Activated naive CD4-positive, alpha-beta T cell treated with anti-CD3 and anti-CD28 coated beads, Interleukin-2, amount 50 U/mL, for 72 hours (primary cell): ENCODE measurements at regions not wholly inside any gene's neighbourhood (a gene's known extent, or its start where the extent isn't known, plus 50 kb on each side); places are given as distances from the start of the nearest gene placed in this dataset.

Experiments
- ATAC-seq, 2 donors: fragments of 150-1000 bp; cut with Tn5 transposase; 2 replicates each; pipeline ENCODE4 v1.10.0; 2021; ENCODE audit warnings: mild to moderate bottlenecking in 2 of 2, moderate library complexity in 2 of 2
- DNase-seq, 2 donors: peaks; one replicate each; pipeline ENCODE4 v3.0.0; 2021 to 2022; ENCODE audit warnings: low spot score in 2 of 2
- H3K27ac Mint-ChIP-seq, 2 donors: one replicate each; pipeline ENCODE4 v1.8.0; 2022; ENCODE audit warnings: mild to moderate bottlenecking in 2 of 2, mixed read lengths in 2 of 2
- H3K36me3 Mint-ChIP-seq, 2 donors: one replicate each; pipeline ENCODE4 v1.8.0; 2022; ENCODE audit warnings: mixed read lengths in 2 of 2
- H3K9me3 Mint-ChIP-seq, 2 donors: one replicate each; pipeline ENCODE4 v1.8.0; 2022; ENCODE audit warnings: mixed read lengths in 2 of 2

- peaks cover 0 to 2% of the 10 kb centered on the region in 2 donors for H3K36me3 Mint-ChIP-seq
- DNase-seq, result no peak
- no peak overlapping the region for H3K27ac Mint-ChIP-seq
- ATAC-seq, result no peak
- H3K9me3 Mint-ChIP-seq, result peaks cover 0 to under 1% of the 10 kb centered on the region in 2 donors
Observed at GRCh38 chr22:49321477-49322055, 506.1 kb downstream of the BRD1 start.

GRCh38 chr22:49320714-49321476, 506.8 kb downstream of the BRD1 start:
- ATAC-seq, result no peak
- H3K9me3 Mint-ChIP-seq, result no peaks in the 10 kb centered on the region
- no peak for DNase-seq
- H3K27ac Mint-ChIP-seq, result no peak overlapping the region
- no peaks in the 10 kb centered on the region for H3K36me3 Mint-ChIP-seq

- Mint-ChIP-seq H3K9me3 (no peaks in the 10 kb centered on the region), H3K27ac (no peak overlapping the region), H3K36me3 (no peaks in the 10 kb centered on the region)
- ATAC-seq, result no peak
- DNase-seq, result no peak
Observed at GRCh38 chr22:49317369-49317768, 510.3 kb downstream of the BRD1 start.

- DNase-seq, result no peak
- Mint-ChIP-seq H3K36me3 (no peaks in the 10 kb centered on the region), H3K27ac (no peak overlapping the region), H3K9me3 (no peaks in the 10 kb centered on the region)
- no peak for ATAC-seq
Observed at GRCh38 chr22:49312601-49313000, 515.1 kb downstream of the BRD1 start.

GRCh38 chr22:49310354-49310753, 517.3 kb downstream of the BRD1 start:
- Mint-ChIP-seq H3K9me3 (no peaks in the 10 kb centered on the region), H3K27ac (no peak overlapping the region), H3K36me3 (no peaks in the 10 kb centered on the region)
- ATAC-seq (no peak), DNase-seq (no peak)

GRCh38 chr22:49308300-49308699, 519.4 kb downstream of the BRD1 start:
- Mint-ChIP-seq H3K9me3 (no peaks in the 10 kb centered on the region), H3K36me3 (no peaks in the 10 kb centered on the region), H3K27ac (no peak overlapping the region)
- no peak for ATAC-seq
- no peak for DNase-seq

- Mint-ChIP-seq H3K27ac (no peak overlapping the region), H3K36me3 (no peaks in the 10 kb centered on the region), H3K9me3 (no peaks in the 10 kb centered on the region)
- DNase-seq, result no peak
- ATAC-seq, result no peak
Observed at GRCh38 chr22:49307870-49308269, 519.8 kb downstream of the BRD1 start.

- no peaks in the 10 kb centered on the region for H3K9me3 Mint-ChIP-seq
- ATAC-seq (no peak), DNase-seq (no peak)
- no peaks in the 10 kb centered on the region for H3K36me3 Mint-ChIP-seq
- no peak overlapping the region for H3K27ac Mint-ChIP-seq
Observed at GRCh38 chr22:49307481-49307830, 520.2 kb downstream of the BRD1 start.

GRCh38 chr22:49306632-49307480, 520.8 kb downstream of the BRD1 start:
- ATAC-seq (no peak), DNase-seq (peak in 1 of 2 donors; percentile 44)
- Mint-ChIP-seq H3K36me3 (no peaks in the 10 kb centered on the region), H3K9me3 (no peaks in the 10 kb centered on the region), H3K27ac (no peak overlapping the region)

- DNase-seq (peak in 1 of 2 donors; percentile 23), ATAC-seq (no peak)
- Mint-ChIP-seq H3K27ac (no peak overlapping the region), H3K36me3 (no peaks in the 10 kb centered on the region), H3K9me3 (no peaks in the 10 kb centered on the region)
Observed at GRCh38 chr22:49305966-49306631, 521.6 kb downstream of the BRD1 start.

- Mint-ChIP-seq H3K27ac (no peak overlapping the region), H3K9me3 (no peaks in the 10 kb centered on the region), H3K36me3 (no peaks in the 10 kb centered on the region)
- DNase-seq, result peak; percentile 65 to 88
- ATAC-seq, result peak; percentile 81 to 84
Observed at GRCh38 chr22:49305214-49305965, 522.3 kb downstream of the BRD1 start.

GRCh38 chr22:49303781-49304461, 523.8 kb downstream of the BRD1 start:
- Mint-ChIP-seq H3K36me3 (no peaks in the 10 kb centered on the region), H3K27ac (no peak overlapping the region), H3K9me3 (no peaks in the 10 kb centered on the region)
- DNase-seq, result peak in 1 of 2 donors; percentile 49
- no peak for ATAC-seq

GRCh38 chr22:49303061-49303735, 524.5 kb downstream of the BRD1 start:
- H3K27ac Mint-ChIP-seq, result no peak overlapping the region
- no peak for ATAC-seq
- peak in 1 of 2 donors; percentile 9 for DNase-seq
- no peaks in the 10 kb centered on the region for H3K36me3 Mint-ChIP-seq
- H3K9me3 Mint-ChIP-seq, result no peaks in the 10 kb centered on the region

- Mint-ChIP-seq H3K27ac (no peak overlapping the region), H3K36me3 (no peaks in the 10 kb centered on the region), H3K9me3 (no peaks in the 10 kb centered on the region)
- ATAC-seq (no peak), DNase-seq (peak in 1 of 2 donors; percentile 6)
Observed at GRCh38 chr22:49302530-49302929, 525.1 kb downstream of the BRD1 start.

GRCh38 chr22:49302150-49302460, 525.6 kb downstream of the BRD1 start:
- Mint-ChIP-seq H3K9me3 (no peaks in the 10 kb centered on the region), H3K27ac (no peak overlapping the region), H3K36me3 (no peaks in the 10 kb centered on the region)
- no peak for DNase-seq
- no peak for ATAC-seq
